Pancreas (tissue), 10 donors: ENCODE measurements at regions not wholly inside any gene's neighbourhood (a gene's known extent, or its start where the extent isn't known, plus 50 kb on each side); places are given as distances from the start of the nearest gene placed in this dataset.

Experiments
- ATAC-seq, 4 donors: fragments of 200-7000 bp; cut with Tn5 transposase; one replicate each; pipeline versions ENCODE4 v1.8.0 to v1.9.1; 2020; ENCODE audit warnings: mild to moderate bottlenecking in 4 of 4, moderate library complexity in 4 of 4
- DNase-seq, 6 donors: peaks; one replicate each; pipeline ENCODE4 v3.0.0-alpha.2; 2020
- FAIRE-seq: peaks from 2 replicates; lab custom pipeline; 2012; peaks lifted over from hg19 to GRCh38; lab: Jason Lieb, UNC
- H3K27ac ChIP-seq, 4 donors: fragments of 200-600 bp; sonication (generic); 1 replicate in 3 of 4; 2 replicates in 1 of 4; pipeline versions ENCODE4 v1.5.0 to v1.8.0; 2020
- H3K27me3 ChIP-seq, 4 donors: fragments of 200-600 bp; one replicate each; pipeline ENCODE4 v1.8.0; 2021
- H3K36me3 ChIP-seq, 3 donors: fragments of 200-600 bp; sonication (generic) in 1 of 3; one replicate each; pipeline versions ENCODE4 v1.5.0 to v1.8.0; 2020 to 2021
- H3K4me1 ChIP-seq, 3 donors: fragments of 200-600 bp; one replicate each; pipeline ENCODE4 v1.8.0; 2021
- H3K4me3 ChIP-seq, 4 donors: fragments of 200-600 bp; sonication (generic) in 2 of 4; one replicate each; pipeline versions ENCODE4 v1.5.0 to v1.8.0; 2020 to 2021
- H3K9me3 ChIP-seq, 4 donors: fragments of 200-600 bp; one replicate each; pipeline ENCODE4 v1.8.0; 2021
- CTCF ChIP-seq, 4 donors: fragments of 200-600 bp; sonication (generic) in 3 of 4; IDR thresholded peaks; one replicate each; pipeline versions ENCODE4 v1.5.0 to v1.8.0; 2021; ENCODE audit warnings: antibody characterized with exemption in 4 of 4
- WGBS, 2 donors: extraction: QIAGEN DNeasy Blood & Tissue Kit; methylation state at CpG; one replicate each; pipeline ENCODE4 v1.1.7; 2013; 5-methylcytosine and 5-hydroxymethylcytosine counted together
- intact Hi-C, 3 donors: fragments of 100-400 bp; cut with DNase I; formaldehyde crosslinking; loops; one replicate each; pipeline versions ENCODE4 v1.11.1 to v1.14.2; 2022
- donor health status: healthy with polysubstance abuse.
- donor health status: DM: no; HTN: no; CAD: no; lungs with moderate emphysema.
- donor health status: DM: no; HTN: no; CAD: no.
- donor health status: control.
- donor health status: control.
- donor health status: Bipolar disorder and iron deficiency.
- donor health status: DM: yes; HTN: yes; CAD: no.
- donor health status: DM: no; HTN: no; CAD: no.
- donor health status: DM: no; HTN: no; CAD: no.
- donor health status: DM: yes; HTN: yes; CAD: no.

- no peak for FAIRE-seq
- H3K27ac ChIP-seq: no peak overlapping the region
- no peaks in the 10 kb centered on the region for H3K9me3 ChIP-seq
- no peaks in the 10 kb centered on the region for H3K4me1 ChIP-seq
- WGBS, 2 donors: 55 to 65% methylated on average over 2 of the region's 2 CpGs
- H3K36me3 ChIP-seq: no peaks in the 10 kb centered on the region
- no peak overlapping the region for H3K4me3 ChIP-seq
- DNase-seq: no peak
- no peaks in the 10 kb centered on the region for H3K27me3 ChIP-seq
- ATAC-seq: no peak
- TF ChIP-seq CTCF (IDR thresholded peaks at IDR 0.05): no peak
- intact Hi-C loops: no loop called here
These were observed 87.9 kb downstream of the ALX1 start for GRCh38 chr12:85367936-85368335.

GRCh38 chr12:85369365-85370154 lies 89.5 kb downstream of the ALX1 start:
- Histone ChIP-seq H3K27ac (no peak overlapping the region), H3K36me3 (no peaks in the 10 kb centered on the region), H3K27me3 (no peaks in the 10 kb centered on the region), H3K4me1 (no peaks in the 10 kb centered on the region), H3K4me3 (no peak overlapping the region), H3K9me3 (no peaks in the 10 kb centered on the region)
- FAIRE-seq (no peak), DNase-seq (no peak), ATAC-seq (no peak)
- 71 to 80% methylated on average over 4 of the region's 4 CpGs for WGBS, 2 donors
- no peak for TF ChIP-seq CTCF (IDR thresholded peaks at IDR 0.05)
- intact Hi-C loops: no loop called here

GRCh38 chr12:85373045-85373444 lies 93.0 kb downstream of the ALX1 start:
- Histone ChIP-seq H3K4me3 (no peak overlapping the region), H3K4me1 (no peaks in the 10 kb centered on the region), H3K27me3 (no peaks in the 10 kb centered on the region), H3K36me3 (no peaks in the 10 kb centered on the region), H3K9me3 (no peaks in the 10 kb centered on the region), H3K27ac (no peak overlapping the region)
- no peak for DNase-seq
- no peak for ATAC-seq
- TF ChIP-seq CTCF (IDR thresholded peaks at IDR 0.05): no peak
- 81 to 90% methylated on average over 4 of the region's 4 CpGs for WGBS, 2 donors
- intact Hi-C loops: no loop called here
- FAIRE-seq: no peak

- no peak overlapping the region for H3K27ac ChIP-seq
- H3K36me3 ChIP-seq: no peaks in the 10 kb centered on the region
- H3K27me3 ChIP-seq: no peaks in the 10 kb centered on the region
- no peaks in the 10 kb centered on the region for H3K9me3 ChIP-seq
- no peak overlapping the region for H3K4me3 ChIP-seq
- WGBS, 2 donors: 18 to 21% methylated on average over 1 of the region's 1 CpG
- ATAC-seq: no peak
- intact Hi-C loops: no loop called here
- TF ChIP-seq CTCF (IDR thresholded peaks at IDR 0.05): no peak
- no peaks in the 10 kb centered on the region for H3K4me1 ChIP-seq
- no peak for DNase-seq
- no peak for FAIRE-seq
These were observed 95.0 kb downstream of the ALX1 start for GRCh38 chr12:85374981-85375380.

GRCh38 chr12:85385406-85385805 lies 105.4 kb downstream of the ALX1 start:
- H3K4me1 ChIP-seq: no peaks in the 10 kb centered on the region
- no peak for DNase-seq
- no peak overlapping the region for H3K27ac ChIP-seq
- TF ChIP-seq CTCF (IDR thresholded peaks at IDR 0.05): no peak
- H3K36me3 ChIP-seq: no peaks in the 10 kb centered on the region
- no peak for FAIRE-seq
- H3K4me3 ChIP-seq: no peak overlapping the region
- H3K9me3 ChIP-seq: no peaks in the 10 kb centered on the region
- intact Hi-C loops: no loop called here
- H3K27me3 ChIP-seq: peaks cover 0 to 8% (median 0%) of the 10 kb centered on the region in 4 donors
- no peak for ATAC-seq
